HG02938 (cell line): ENCODE measurements at regions not wholly inside any gene's neighbourhood (a gene's known extent, or its start where the extent isn't known, plus 50 kb on each side); places are given as distances from the start of the nearest gene placed in this dataset.
"Not testable (repeated sequence)": the region's sequence is repeated elsewhere in the genome, so short reads cannot be mapped to it uniquely, and the experiment has no call there.

Experiments
- ATAC-seq: cut with Tn5 transposase; IDR thresholded peaks from one replicate; pipeline ENCODE4 v1.9.1; 2021; ENCODE audit warnings: mild to moderate bottlenecking, moderate library complexity; ENCODE audit not compliant: unreplicated experiment

- not testable (repeated sequence) for ATAC-seq
Measured at GRCh38 chr14:51467392-51467791, 184.3 kb upstream of the FRMD6 start.

DNA sequence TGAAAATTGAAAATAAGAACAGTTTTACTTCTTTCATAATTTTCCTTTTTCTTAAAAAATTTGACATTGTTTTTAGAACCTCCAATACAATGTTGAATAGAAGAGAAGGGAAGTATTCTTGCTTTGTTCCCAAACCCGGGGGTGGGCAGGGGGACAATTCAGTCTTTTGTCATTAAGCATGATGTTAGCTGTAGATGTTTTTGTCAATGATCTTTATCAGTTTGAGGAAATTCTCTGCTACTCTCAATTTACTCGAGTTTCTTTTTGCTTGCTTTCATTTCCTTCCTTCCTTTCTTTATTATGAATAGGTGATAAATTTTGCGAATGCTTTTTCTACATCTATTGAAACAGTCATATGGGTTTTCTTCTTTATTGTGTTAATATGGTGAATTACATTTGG lies 183.2 kb upstream of the FRMD6 start:
- no peak for ATAC-seq

DNA sequence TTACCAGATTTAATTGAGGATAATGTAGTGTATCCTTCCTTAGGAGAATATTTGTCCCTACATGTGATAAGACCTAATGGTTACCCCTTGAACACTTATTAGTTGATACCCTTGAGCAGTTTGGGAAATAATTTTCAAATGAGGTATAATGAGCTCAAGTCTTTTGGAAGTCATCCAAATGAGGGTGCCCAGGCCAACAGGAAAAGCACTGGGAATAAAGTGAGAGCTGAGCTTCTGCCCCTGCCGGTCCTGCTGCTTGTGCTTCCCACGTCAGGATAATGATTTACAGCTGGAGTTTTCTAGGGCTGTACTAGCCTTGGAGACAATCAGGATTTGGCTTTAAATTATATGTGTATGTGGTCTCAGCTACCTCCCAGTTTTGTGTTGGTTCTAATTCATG lies 178.8 kb upstream of the FRMD6 start:
- ATAC-seq = no peak

- ATAC-seq = no peak
Measured at GRCh38 chr14:51473351-51473750, 178.4 kb upstream of the FRMD6 start.

- ATAC-seq = no peak
Measured at GRCh38 chr14:51473808-51474565, 177.7 kb upstream of the FRMD6 start.

DNA sequence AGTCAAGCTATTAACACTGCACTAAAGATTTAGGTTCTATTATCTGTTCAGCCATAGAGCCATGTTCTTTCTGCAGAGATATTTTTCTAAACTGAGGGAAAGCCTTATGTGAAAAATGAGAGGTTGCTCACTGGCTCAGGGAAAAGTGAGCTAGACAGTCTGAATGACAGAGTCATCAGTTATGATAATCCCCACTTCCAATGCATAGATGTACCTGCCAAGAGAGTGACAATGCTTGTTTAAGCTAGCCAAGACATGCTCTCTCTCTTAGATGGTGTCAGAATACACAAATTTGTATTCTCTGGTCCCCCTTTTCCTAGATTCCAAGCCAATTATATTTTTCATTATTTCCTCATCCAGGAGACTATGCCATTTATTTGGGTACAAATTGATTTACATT lies 176.9 kb upstream of the FRMD6 start:
- ATAC-seq = no peak

- no peak for ATAC-seq
Measured at GRCh38 chr14:51478175-51478621, 173.5 kb upstream of the FRMD6 start.

DNA sequence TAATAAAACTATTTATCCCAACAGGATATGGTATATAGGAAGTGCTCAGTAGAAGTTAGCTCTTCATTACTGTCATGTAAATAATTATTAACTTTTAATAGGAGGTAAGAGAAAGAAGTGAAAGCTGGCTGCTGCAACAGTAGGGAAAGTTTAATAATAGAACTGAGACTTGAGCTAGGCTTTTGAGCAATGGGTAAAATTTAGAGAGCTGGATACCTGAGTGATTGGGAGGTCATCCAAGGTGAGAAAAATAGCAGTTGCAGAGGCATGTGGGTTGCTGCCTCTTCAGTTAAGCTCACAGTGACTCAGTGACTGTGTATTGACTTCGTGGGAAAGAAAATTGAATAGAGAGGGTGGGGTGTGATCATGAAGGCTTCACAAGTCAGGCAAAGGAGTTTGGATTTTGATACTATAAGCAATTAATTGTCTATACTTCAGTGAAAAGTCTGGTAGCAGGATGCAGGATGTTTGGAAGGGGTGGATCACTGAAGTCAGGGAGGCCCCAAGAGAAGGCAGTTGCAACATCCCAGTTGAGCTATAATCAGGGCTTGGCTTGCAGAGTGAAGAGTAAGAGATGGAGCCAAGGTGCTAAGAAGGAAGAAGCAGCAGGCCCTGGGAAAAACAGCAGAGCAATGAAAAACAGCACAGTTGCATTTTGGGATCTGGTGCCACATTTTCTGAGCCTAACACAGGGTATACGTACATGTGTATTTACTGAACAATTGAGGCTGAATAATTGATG lies 172.0 kb upstream of the FRMD6 start:
- ATAC-seq = no peak

DNA sequence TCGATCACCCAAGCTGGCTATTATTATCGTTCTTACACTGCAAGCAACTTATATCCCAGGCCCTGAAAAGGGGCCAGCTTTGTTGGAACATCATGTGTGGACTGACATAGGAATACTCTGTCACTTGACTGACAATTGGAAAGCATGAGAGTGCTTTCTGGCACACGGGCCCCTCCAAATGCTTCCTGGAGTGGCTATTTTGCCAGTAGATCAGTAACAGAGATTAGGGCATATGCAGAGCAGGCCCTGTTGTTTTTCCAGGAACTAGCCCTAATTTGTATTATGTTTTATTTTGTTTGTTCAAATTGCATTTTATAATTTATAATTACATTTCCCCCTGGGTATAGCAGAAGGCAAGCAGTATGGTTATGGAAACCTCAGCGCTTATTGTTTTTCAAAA lies 170.1 kb upstream of the FRMD6 start:
- ATAC-seq = no peak

DNA sequence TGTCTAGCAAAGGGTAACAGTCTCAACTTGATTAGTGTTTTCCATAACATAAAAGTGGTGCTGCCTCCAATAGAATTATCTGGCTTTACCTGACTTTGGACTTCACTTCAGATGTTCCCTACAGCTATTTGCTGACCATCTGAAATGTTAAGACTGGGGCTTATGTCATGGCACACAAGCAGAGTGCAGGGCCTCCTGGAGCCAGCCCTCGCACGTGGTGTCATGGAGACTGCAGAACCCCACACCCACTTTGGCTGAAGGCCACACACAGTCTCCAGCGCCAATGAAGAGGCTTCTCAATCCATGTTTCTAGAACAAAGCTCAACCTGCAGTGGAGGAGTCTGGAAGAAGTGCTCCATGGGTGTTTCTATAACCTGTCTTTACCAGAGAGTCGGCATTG lies 169.6 kb upstream of the FRMD6 start:
- ATAC-seq = no peak

- no peak for ATAC-seq
Measured at GRCh38 chr14:51484485-51484884, 167.2 kb upstream of the FRMD6 start.

DNA sequence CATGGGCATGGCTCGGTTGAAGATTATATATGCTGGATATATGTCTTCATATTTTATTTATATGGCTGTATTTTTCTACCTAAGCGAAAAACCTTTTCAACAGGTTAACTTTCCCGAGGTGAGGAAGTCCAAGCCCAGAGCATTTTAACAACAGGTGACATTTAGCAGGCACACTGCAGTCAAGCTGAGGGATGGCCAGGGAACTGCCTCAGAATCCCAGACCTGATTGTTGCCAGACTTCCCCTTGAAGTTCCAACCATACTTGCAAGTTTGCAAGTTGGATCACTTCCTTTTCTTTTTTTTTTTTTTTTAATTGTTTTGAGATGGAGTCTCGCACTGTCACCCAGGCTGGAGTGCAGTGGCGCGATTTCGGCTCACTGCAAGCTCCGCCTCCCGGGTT lies 166.0 kb upstream of the FRMD6 start:
- no peak for ATAC-seq

DNA sequence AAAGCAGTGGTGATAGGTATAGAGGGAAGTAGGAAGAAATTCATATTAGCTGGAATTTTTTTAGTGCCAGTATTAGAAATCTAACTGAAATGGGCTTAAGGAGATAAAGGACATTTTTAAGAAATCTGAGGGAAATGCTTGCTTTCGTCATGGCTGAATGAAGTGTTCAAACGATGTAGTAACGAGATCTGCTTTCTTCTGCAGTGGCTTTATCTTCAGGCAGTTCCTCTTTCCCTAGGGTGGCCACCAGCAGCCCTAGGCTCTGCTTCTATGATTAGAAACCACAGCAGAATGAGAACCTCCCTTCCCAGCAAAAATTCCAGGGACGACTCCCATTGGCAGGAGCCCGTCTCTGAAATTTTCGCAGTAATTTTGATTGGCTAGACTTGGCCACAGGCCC lies 163.9 kb upstream of the FRMD6 start:
- no peak for ATAC-seq

- ATAC-seq = no peak
Measured at GRCh38 chr14:51488569-51489220, 163.0 kb upstream of the FRMD6 start.

DNA sequence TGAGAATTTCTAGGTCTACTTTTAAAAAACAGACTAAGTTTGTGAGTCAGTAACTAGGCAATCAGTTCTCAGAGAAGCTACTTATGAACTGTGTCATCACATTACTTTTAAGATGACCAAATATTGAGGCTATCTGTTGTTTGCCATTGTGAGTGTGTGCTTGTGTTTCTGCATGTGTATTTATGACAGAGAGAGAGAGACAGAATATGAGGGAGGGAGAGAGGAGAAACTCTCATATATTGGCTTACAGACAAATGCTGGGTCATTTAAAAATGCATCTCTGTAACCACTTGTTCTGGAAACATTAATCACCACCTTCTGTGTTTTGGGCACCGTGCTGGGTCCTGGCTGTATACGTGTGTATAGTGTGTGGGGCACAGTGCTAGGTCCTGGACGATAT lies 161.5 kb upstream of the FRMD6 start:
- no peak for ATAC-seq

- no peak for ATAC-seq
Measured at GRCh38 chr14:51491036-51491545, 160.6 kb upstream of the FRMD6 start.

- no peak for ATAC-seq
Measured at GRCh38 chr14:51491776-51492175, 159.9 kb upstream of the FRMD6 start.

GRCh38 chr14:51495319-51495718 lies 156.4 kb upstream of the FRMD6 start:
- no peak for ATAC-seq

GRCh38 chr14:51498411-51499227 lies 153.1 kb upstream of the FRMD6 start:
- no peak for ATAC-seq

DNA sequence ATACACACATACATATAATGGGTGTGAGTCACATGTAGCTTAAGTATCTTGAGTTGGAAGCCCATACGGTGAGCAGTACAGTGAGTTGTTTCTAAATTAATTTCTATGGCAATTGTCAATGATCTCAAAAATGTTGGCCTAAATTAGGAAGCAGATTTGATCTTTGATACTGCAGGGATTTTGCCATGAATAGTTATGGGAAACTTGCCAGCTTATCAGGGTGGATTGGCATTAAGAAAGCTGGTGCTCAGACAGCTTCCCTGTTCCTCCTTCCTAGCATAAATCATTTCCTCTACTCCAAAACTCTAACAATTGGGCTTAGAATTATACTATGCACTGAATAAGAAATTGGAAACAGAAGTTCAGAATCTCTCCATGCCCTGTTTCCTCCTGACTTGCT lies 150.9 kb upstream of the FRMD6 start:
- ATAC-seq = no peak

- ATAC-seq = no peak
Measured at GRCh38 chr14:51501746-51502145, 150.0 kb upstream of the FRMD6 start.
